Umbilical cord (tissue), 1 donor: ENCODE measurements at regions not wholly inside any gene's neighbourhood (a gene's known extent, or its start where the extent isn't known, plus 50 kb on each side); places are given as distances from the start of the nearest gene placed in this dataset.
"Not testable (repeated sequence)": the region's sequence is repeated elsewhere in the genome, so short reads cannot be mapped to it uniquely, and the experiment has no call there.

Experiments
- DNase-seq: peaks from one replicate; pipeline ENCODE4 v3.0.0-alpha.2; 2015; ENCODE audit warnings: low spot score

- DNase-seq = no peak
Observed at GRCh38 chr19:29013325-29013724, 199.6 kb downstream of the UQCRFS1 start.

GRCh38 chr19:29012457-29012856, 200.5 kb downstream of the UQCRFS1 start:
- no peak for DNase-seq

- DNase-seq = no peak
Observed at GRCh38 chr19:29010276-29010675, 202.7 kb downstream of the UQCRFS1 start.

GRCh38 chr19:29006057-29006735, 206.8 kb downstream of the UQCRFS1 start:
- DNase-seq = no peak

- DNase-seq = no peak
Observed at GRCh38 chr19:29004796-29005195, 208.2 kb downstream of the UQCRFS1 start.

- no peak for DNase-seq
Observed at GRCh38 chr19:29003641-29004409, 209.1 kb downstream of the UQCRFS1 start.

GRCh38 chr19:29002336-29002735, 210.6 kb downstream of the UQCRFS1 start:
- DNase-seq = no peak

- no peak for DNase-seq
Observed at GRCh38 chr19:29001597-29002245, 211.2 kb downstream of the UQCRFS1 start.

- DNase-seq = no peak
Observed at GRCh38 chr19:29001141-29001581, 211.8 kb downstream of the UQCRFS1 start.

GRCh38 chr19:28999724-29000433, 213.1 kb downstream of the UQCRFS1 start:
- no peak for DNase-seq

GRCh38 chr19:28998974-28999373, 214.0 kb downstream of the UQCRFS1 start:
- DNase-seq = no peak

- not testable (repeated sequence) for DNase-seq
Observed at GRCh38 chr19:28997866-28998265, 215.1 kb downstream of the UQCRFS1 start.

- DNase-seq = no peak
Observed at GRCh38 chr19:28990522-28990921, 222.4 kb downstream of the UQCRFS1 start.

- no peak for DNase-seq
Observed at GRCh38 chr19:28989739-28990138, 223.2 kb downstream of the UQCRFS1 start.

- no peak for DNase-seq
Observed at GRCh38 chr19:28988066-28988465, 224.9 kb downstream of the UQCRFS1 start.

- DNase-seq = no peak
Observed at GRCh38 chr19:28987177-28987576, 225.8 kb downstream of the UQCRFS1 start.

GRCh38 chr19:28985201-28985600, 227.8 kb downstream of the UQCRFS1 start:
- DNase-seq = no peak

GRCh38 chr19:28984315-28984714, 228.6 kb downstream of the UQCRFS1 start:
- DNase-seq = no peak

GRCh38 chr19:28983430-28983829, 229.5 kb downstream of the UQCRFS1 start:
- no peak for DNase-seq

GRCh38 chr19:28981994-28982393, 231.0 kb downstream of the UQCRFS1 start:
- no peak for DNase-seq

- no peak for DNase-seq
Observed at GRCh38 chr19:28981518-28981917, 231.4 kb downstream of the UQCRFS1 start.
